Dendritic cell treated with granulocyte-macrophage colony-stimulating factor and Interleukin-4, amounts not matched to agents 40 ng/mL and 50 ng/mL, for 4 days (primary cell): ENCODE measurements at regions not wholly inside any gene's neighbourhood (a gene's known extent, or its start where the extent isn't known, plus 50 kb on each side); places are given as distances from the start of the nearest gene placed in this dataset.

ENCODE experiments used
- H3K27ac Mint-ChIP-seq: one replicate; pipeline ENCODE4 v1.8.0; 2022; ENCODE audit warnings: mild to moderate bottlenecking, mixed read lengths
- H3K27me3 Mint-ChIP-seq: one replicate; pipeline ENCODE4 v1.8.0; 2022; ENCODE audit warnings: mild to moderate bottlenecking, mixed read lengths
- H3K36me3 Mint-ChIP-seq: one replicate; pipeline ENCODE4 v1.8.0; 2022; ENCODE audit warnings: low read depth, mixed read lengths
- H3K4me1 Mint-ChIP-seq: one replicate; pipeline ENCODE4 v1.8.0; 2022; ENCODE audit warnings: low read depth, mixed read lengths
- H3K4me3 Mint-ChIP-seq: one replicate; pipeline ENCODE4 v1.8.0; 2022; ENCODE audit warnings: mild to moderate bottlenecking, moderate library complexity, mixed read lengths
- H3K9me3 Mint-ChIP-seq: one replicate; pipeline ENCODE4 v1.8.0; 2022; ENCODE audit warnings: mixed read lengths
- intact Hi-C: fragments of 100-400 bp; cut with micrococcal nuclease; formaldehyde crosslinking; loops from one replicate; pipeline ENCODE4 v1.15.0; 2022

DNA sequence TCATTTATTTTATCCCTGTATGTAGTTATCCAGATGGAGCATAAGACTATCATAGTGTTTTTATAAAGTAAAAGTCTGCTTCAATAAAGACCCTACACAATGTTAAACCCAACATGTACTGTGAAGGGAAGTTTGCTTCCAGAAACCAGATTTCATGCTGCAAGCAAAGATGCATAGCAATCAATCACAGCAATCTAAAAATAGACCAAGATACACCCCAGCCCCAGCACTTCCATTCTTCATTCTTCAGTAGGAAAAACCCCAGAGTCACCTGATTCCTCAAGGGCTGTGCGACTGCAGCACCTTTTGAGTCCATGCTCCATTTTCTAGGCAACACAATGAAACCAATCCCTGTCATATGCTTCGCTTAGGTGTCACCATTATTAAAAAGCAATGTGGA, 66.9 kb upstream of the PDE1C start:
- no peak overlapping the region for H3K4me3 Mint-ChIP-seq
- no peaks in the 10 kb centered on the region for H3K36me3 Mint-ChIP-seq
- no peak overlapping the region for H3K27ac Mint-ChIP-seq
- no peaks in the 10 kb centered on the region for H3K27me3 Mint-ChIP-seq
- no peaks in the 10 kb centered on the region for H3K4me1 Mint-ChIP-seq
- peaks cover 12% of the 10 kb centered on the region for H3K9me3 Mint-ChIP-seq
- intact Hi-C loops: no loop called here

DNA sequence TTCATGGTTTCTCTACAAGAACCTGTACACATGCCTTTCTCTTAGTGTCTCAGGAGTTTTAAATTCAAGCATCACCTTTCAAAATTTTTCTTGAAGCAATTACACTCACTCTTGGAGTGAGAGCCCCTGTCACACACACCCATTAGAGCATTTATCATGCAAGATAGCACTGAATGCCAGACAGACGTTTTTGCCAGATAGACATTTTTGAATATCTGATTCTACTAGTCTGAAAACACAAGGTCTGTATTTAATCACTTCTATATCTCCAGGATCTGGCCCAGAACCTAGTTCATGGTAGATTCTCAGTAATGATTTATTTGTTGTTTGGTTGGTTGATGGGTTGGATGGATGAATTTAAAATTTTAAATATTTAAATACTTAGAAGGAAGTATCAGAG, 60.9 kb upstream of the PDE1C start:
- H3K4me1 Mint-ChIP-seq: no peaks in the 10 kb centered on the region
- no peaks in the 10 kb centered on the region for H3K27me3 Mint-ChIP-seq
- H3K27ac Mint-ChIP-seq: no peak overlapping the region
- peaks cover 12% of the 10 kb centered on the region for H3K9me3 Mint-ChIP-seq
- H3K36me3 Mint-ChIP-seq: no peaks in the 10 kb centered on the region
- intact Hi-C loops: no loop called here
- H3K4me3 Mint-ChIP-seq: no peak overlapping the region

DNA sequence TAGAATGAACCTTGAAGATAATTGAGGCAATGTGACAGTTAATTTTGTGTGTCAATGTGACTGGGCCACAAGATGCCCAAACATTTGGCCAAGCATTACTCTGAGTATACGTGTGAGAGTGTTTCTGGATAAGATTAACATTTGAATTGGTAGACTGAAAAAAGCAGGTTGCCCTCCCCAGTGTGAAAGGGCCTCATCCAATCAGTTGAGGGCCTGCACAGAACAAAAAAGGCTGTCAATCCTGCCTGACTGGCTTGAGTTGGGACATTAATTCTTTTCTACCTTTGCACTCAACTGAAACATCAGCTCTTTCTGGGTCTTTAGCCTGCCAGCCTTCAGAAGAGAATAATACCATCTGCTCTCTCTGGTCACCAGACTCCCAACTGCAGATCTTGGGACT, 56.6 kb upstream of the PDE1C start:
- Mint-ChIP-seq H3K36me3 (no peaks in the 10 kb centered on the region), H3K4me3 (no peak overlapping the region), H3K27ac (no peak overlapping the region), H3K9me3 (peaks cover 30% of the 10 kb centered on the region), H3K27me3 (no peaks in the 10 kb centered on the region), H3K4me1 (no peaks in the 10 kb centered on the region)
- intact Hi-C loops: no loop called here
